Right lobe of liver (tissue), 4 donors: ENCODE measurements at regions not wholly inside any gene's neighbourhood (a gene's known extent, or its start where the extent isn't known, plus 50 kb on each side); places are given as distances from the start of the nearest gene placed in this dataset.

ENCODE experiments used
- POLR2A ChIP-seq: fragments of 450-650 bp; IDR thresholded peaks from one replicate; pipeline ENCODE4 v1.6.1; 2017; ENCODE audit warnings: antibody characterized with exemption, mild to moderate bottlenecking
- TF ChIP-seq, protein P1 (sequence below), 4 donors: fragments of 200-600 bp in 3 of 4; fragments of 450-650 bp in 1 of 4; IDR thresholded peaks; one replicate each; pipeline versions ENCODE4 v1.5.1 to v1.8.0; 2016 to 2022; ENCODE audit warnings: antibody characterized with exemption in 4 of 4, mild to moderate bottlenecking in 2 of 4
- donor health status: DM: no; HTN: no; CAD: no.
- donor health status: DM: no; HTN: no; CAD: no.
- donor health status: DM: no; HTN: yes; CAD: no.

GRCh38 chr4:157576671-157577217 lies 356.2 kb downstream of the GRIA2 start:
- no peak for TF ChIP-seq POLR2A
- TF ChIP-seq, protein P1, sequence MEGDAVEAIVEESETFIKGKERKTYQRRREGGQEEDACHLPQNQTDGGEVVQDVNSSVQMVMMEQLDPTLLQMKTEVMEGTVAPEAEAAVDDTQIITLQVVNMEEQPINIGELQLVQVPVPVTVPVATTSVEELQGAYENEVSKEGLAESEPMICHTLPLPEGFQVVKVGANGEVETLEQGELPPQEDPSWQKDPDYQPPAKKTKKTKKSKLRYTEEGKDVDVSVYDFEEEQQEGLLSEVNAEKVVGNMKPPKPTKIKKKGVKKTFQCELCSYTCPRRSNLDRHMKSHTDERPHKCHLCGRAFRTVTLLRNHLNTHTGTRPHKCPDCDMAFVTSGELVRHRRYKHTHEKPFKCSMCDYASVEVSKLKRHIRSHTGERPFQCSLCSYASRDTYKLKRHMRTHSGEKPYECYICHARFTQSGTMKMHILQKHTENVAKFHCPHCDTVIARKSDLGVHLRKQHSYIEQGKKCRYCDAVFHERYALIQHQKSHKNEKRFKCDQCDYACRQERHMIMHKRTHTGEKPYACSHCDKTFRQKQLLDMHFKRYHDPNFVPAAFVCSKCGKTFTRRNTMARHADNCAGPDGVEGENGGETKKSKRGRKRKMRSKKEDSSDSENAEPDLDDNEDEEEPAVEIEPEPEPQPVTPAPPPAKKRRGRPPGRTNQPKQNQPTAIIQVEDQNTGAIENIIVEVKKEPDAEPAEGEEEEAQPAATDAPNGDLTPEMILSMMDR (IDR thresholded peaks at IDR 0.05): no peak
